Lower lobe of right lung (tissue), 2 donors: ENCODE measurements at regions not wholly inside any gene's neighbourhood (a gene's known extent, or its start where the extent isn't known, plus 50 kb on each side); places are given as distances from the start of the nearest gene placed in this dataset.
A peak's percentile ranks its signal among the peaks of the same experiment; 100 is the strongest.
"Not testable (repeated sequence)": the region's sequence is repeated elsewhere in the genome, so short reads cannot be mapped to it uniquely, and the experiment has no call there.

Experiments
- ATAC-seq, 2 donors: fragments of 200-7000 bp; cut with Tn5 transposase; one replicate each; pipeline ENCODE4 v1.9.1; 2020 to 2022; ENCODE audit warnings: mild to moderate bottlenecking in 2 of 2, moderate library complexity in 2 of 2
- DNase-seq: peaks from one replicate; pipeline ENCODE4 v3.0.0-alpha.2; 2020
- H3K27ac ChIP-seq: fragments of 200-600 bp; one replicate; pipeline ENCODE4 v1.8.0; 2022
- H3K27me3 ChIP-seq: fragments of 200-600 bp; one replicate; pipeline ENCODE4 v1.8.0; 2022; ENCODE audit warnings: low read depth
- H3K36me3 ChIP-seq: fragments of 200-600 bp; one replicate; pipeline ENCODE4 v1.8.0; 2022; ENCODE audit warnings: mild to moderate bottlenecking
- H3K4me1 ChIP-seq: fragments of 200-600 bp; one replicate; pipeline ENCODE4 v1.8.0; 2022
- H3K4me3 ChIP-seq: fragments of 200-600 bp; one replicate; pipeline ENCODE4 v1.8.0; 2022; ENCODE audit warnings: mild to moderate bottlenecking
- H3K9me3 ChIP-seq: fragments of 200-600 bp; one replicate; pipeline ENCODE4 v1.8.0; 2022
- intact Hi-C: fragments of 100-400 bp; cut with DNase I; formaldehyde crosslinking; loops from one replicate; pipeline ENCODE4 v1.11.0; 2022
- donor health status: DM: no; HTN: yes; CAD: no; lungs with severe emphysema.

DNA sequence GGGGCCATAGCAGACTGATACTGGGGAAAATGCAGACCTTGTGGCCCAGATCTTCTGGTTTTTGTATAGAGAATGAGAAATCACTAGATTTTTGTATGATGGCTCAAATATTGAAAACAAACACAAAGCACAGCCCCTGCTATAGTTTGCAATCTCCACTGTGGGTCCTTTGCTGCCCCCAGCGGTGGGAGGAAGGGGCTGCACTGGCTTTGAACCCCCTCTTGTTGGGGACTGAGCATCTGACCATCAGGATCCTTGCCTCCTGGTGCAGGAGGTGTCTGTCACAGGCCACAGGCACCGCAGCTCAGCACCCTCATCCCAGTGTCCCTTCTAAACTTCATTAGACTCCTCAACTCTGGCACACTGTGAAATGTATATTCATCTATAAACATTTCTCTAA is 252.3 kb downstream of the BCL2L11 start:
- not testable (repeated sequence) for ATAC-seq, H3K4me1 ChIP-seq

GRCh38 chr2:111373989-111374388 is 253.3 kb downstream of the BCL2L11 start:
- ATAC-seq, DNase-seq, intact Hi-C loops, H3K4me3 ChIP-seq, H3K36me3 ChIP-seq, H3K9me3 ChIP-seq, H3K4me1 ChIP-seq, H3K27ac ChIP-seq, H3K27me3 ChIP-seq: not testable (repeated sequence)

More for the DNA sequence above, 252.3 kb downstream of the BCL2L11 start:
- H3K4me3 ChIP-seq, H3K36me3 ChIP-seq, H3K9me3 ChIP-seq, intact Hi-C loops, H3K27me3 ChIP-seq, DNase-seq, H3K27ac ChIP-seq: not testable (repeated sequence)

GRCh38 chr2:111374734-111375133 is 254.0 kb downstream of the BCL2L11 start:
- H3K27ac ChIP-seq, H3K27me3 ChIP-seq, H3K36me3 ChIP-seq, H3K4me1 ChIP-seq, H3K9me3 ChIP-seq, DNase-seq, intact Hi-C loops, H3K4me3 ChIP-seq: not testable (repeated sequence)
- peak in 1 of 2 donors; percentile 4 for ATAC-seq

GRCh38 chr2:111375320-111375883 is 254.7 kb downstream of the BCL2L11 start:
- DNase-seq, H3K4me3 ChIP-seq: not testable (repeated sequence)
- ATAC-seq: peak; percentile 23 to 33

GRCh38 chr2:111376272-111376970 is 255.7 kb downstream of the BCL2L11 start:
- DNase-seq, H3K36me3 ChIP-seq, ATAC-seq, H3K4me3 ChIP-seq, H3K27me3 ChIP-seq, H3K4me1 ChIP-seq, H3K9me3 ChIP-seq, H3K27ac ChIP-seq, intact Hi-C loops: not testable (repeated sequence)

More at GRCh38 chr2:111375320-111375883, 254.7 kb downstream of the BCL2L11 start:
- H3K9me3 ChIP-seq, H3K36me3 ChIP-seq, H3K27ac ChIP-seq, H3K4me1 ChIP-seq, H3K27me3 ChIP-seq, intact Hi-C loops: not testable (repeated sequence)

DNA sequence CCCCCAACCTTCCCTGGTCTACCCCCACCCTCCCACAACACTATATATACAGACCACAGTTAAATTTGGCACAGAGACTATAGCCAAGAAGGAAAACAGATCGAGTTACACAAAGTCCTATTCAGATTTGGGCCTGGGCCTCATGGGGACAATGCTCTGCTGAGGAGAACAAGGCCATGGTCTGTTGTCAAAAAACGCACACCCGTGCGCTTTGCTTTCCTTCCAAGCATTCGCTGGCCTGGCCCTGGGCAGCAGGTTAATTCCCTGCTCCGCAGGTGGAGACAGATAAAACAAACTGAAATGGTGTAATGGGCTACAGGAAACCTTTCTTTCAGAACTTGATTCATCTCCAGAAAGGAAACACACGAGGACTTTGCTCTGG is 256.2 kb downstream of the BCL2L11 start:
- H3K4me3 ChIP-seq, intact Hi-C loops, H3K9me3 ChIP-seq, H3K27me3 ChIP-seq, H3K36me3 ChIP-seq, H3K27ac ChIP-seq, ATAC-seq, H3K4me1 ChIP-seq, DNase-seq: not testable (repeated sequence)

- H3K27ac ChIP-seq: not testable (repeated sequence)
These were observed 256.8 kb downstream of the BCL2L11 start for GRCh38 chr2:111377386-111377959.

GRCh38 chr2:111378348-111378747 is 257.6 kb downstream of the BCL2L11 start:
- H3K4me3 ChIP-seq, H3K27ac ChIP-seq, H3K27me3 ChIP-seq, H3K4me1 ChIP-seq, H3K9me3 ChIP-seq, intact Hi-C loops, H3K36me3 ChIP-seq, ATAC-seq, DNase-seq: not testable (repeated sequence)

More at GRCh38 chr2:111377386-111377959, 256.8 kb downstream of the BCL2L11 start:
- ATAC-seq, H3K36me3 ChIP-seq, H3K27me3 ChIP-seq, H3K4me3 ChIP-seq, DNase-seq, H3K9me3 ChIP-seq, intact Hi-C loops, H3K4me1 ChIP-seq: not testable (repeated sequence)

DNA sequence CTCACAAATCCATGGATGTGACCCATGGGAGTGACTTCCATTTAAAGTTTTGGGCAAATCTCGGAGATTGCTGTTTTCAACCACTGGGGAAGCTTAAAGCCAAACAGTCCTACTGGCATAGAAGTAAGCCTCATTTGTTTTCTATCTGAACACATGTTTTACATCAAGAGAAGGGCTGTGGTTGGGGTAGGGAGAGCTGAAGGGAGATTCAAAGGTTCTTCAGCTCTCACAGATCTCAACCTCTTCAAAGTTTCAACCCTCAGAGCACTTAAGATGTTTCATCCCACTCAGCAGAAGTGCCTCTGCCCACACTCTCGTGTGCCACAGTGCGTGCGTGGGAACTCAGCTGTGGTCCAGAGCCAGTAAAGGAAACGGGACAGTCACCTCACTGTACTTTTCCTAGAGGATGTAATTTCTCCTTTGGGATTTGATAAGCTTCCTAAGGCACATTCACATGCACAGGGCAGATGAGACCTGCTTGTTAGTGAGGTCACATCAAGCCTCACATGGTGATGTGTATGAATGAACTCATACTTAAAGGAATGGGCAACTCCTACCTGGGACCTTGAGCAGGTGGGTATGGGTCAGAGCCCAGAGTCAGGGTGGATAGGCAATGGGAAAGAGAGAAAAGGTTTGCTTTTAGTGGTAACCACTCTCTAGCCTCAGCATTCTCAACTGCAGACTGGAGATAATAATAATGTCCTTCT is 260.2 kb downstream of the BCL2L11 start:
- DNase-seq, H3K27ac ChIP-seq, H3K4me1 ChIP-seq, H3K36me3 ChIP-seq, intact Hi-C loops, H3K27me3 ChIP-seq, H3K4me3 ChIP-seq, H3K9me3 ChIP-seq, ATAC-seq: not testable (repeated sequence)

- intact Hi-C loops: not testable (repeated sequence)
These were observed 261.0 kb downstream of the BCL2L11 start for GRCh38 chr2:111381530-111382306.

GRCh38 chr2:111382507-111382906 is 261.8 kb downstream of the BCL2L11 start:
- not testable (repeated sequence) for H3K27ac ChIP-seq, DNase-seq

More at GRCh38 chr2:111381530-111382306, 261.0 kb downstream of the BCL2L11 start:
- H3K4me1 ChIP-seq, DNase-seq, H3K27me3 ChIP-seq, H3K27ac ChIP-seq, H3K9me3 ChIP-seq, H3K36me3 ChIP-seq, H3K4me3 ChIP-seq: not testable (repeated sequence)
- peak; percentile 22 to 41 for ATAC-seq

GRCh38 chr2:111383311-111383710 is 262.6 kb downstream of the BCL2L11 start:
- H3K36me3 ChIP-seq, H3K4me3 ChIP-seq, intact Hi-C loops, H3K27ac ChIP-seq, DNase-seq, H3K27me3 ChIP-seq, H3K4me1 ChIP-seq, H3K9me3 ChIP-seq: not testable (repeated sequence)
- peak in 1 of 2 donors; percentile 24 for ATAC-seq

More at GRCh38 chr2:111382507-111382906, 261.8 kb downstream of the BCL2L11 start:
- ATAC-seq, H3K4me3 ChIP-seq, H3K36me3 ChIP-seq, H3K9me3 ChIP-seq, H3K27me3 ChIP-seq, intact Hi-C loops, H3K4me1 ChIP-seq: not testable (repeated sequence)
